GM12878 (cell line): ENCODE measurements at regions not wholly inside any gene's neighbourhood (a gene's known extent, or its start where the extent isn't known, plus 50 kb on each side); places are given as distances from the start of the nearest gene placed in this dataset.

ENCODE experiments used
- ATAC-seq: fragments of 200-7000 bp; cut with Tn5 transposase; 3 replicates; pipeline ENCODE4 v1.9.1; 2020; ENCODE audit warnings: mild to moderate bottlenecking, moderate library complexity
- BruUV-seq: library from RNA; stranded (reverse); fragments of 400-500 nt; replicated peaks from 2 replicates; lab custom pipeline; 2021; lab: Mats Ljungman, UMichigan
- CTCF ChIA-PET: fragments of 300-600 bp; sonication (Branson Sonifier 250); formaldehyde crosslinking; extraction: SDS; loops from one replicate; lab custom pipeline; 2021; ENCODE audit warnings: inconsistent platforms; lab: Yijun Ruan, JAX
- POLR2A ChIA-PET: fragments of 350-600 bp; formaldehyde crosslinking; extraction: SDS; loops from one replicate; lab custom pipeline; 2021; ENCODE audit warnings: inconsistent platforms; lab: Charles Lee
- RAD21 ChIA-PET: fragments of 300-600 bp; sonication (Branson Sonifier 250); formaldehyde crosslinking; loops from one replicate; lab custom pipeline; 2023; ENCODE audit warnings: antibody characterized with exemption; ENCODE audit not compliant: unreplicated experiment; lab: Charles Lee
- SMC1A ChIA-PET: fragments of 300-600 bp; sonication (Branson Sonifier 250); formaldehyde crosslinking; loops from one replicate; lab custom pipeline; 2023; ENCODE audit not compliant: unreplicated experiment, uncharacterized antibody; lab: Charles Lee
- DNase-seq: peaks from one replicate; pipeline ENCODE4 v3.0.0-alpha.2; 2011; ENCODE audit warnings: low read depth, low spot score
- FAIRE-seq: peaks from 3 replicates; lab custom pipeline; 2011; peaks lifted over from hg19 to GRCh38; lab: Jason Lieb, UNC
- H2AFZ ChIP-seq: 2 replicates; pipeline ENCODE4 v1.6.0; 2011; ENCODE audit warnings: low read depth, low read length, control low read depth; ENCODE audit not compliant: control insufficient read depth
- H3K27ac ChIP-seq: 2 replicates; pipeline ENCODE4 v1.5.1; 2011; ENCODE audit warnings: control low read depth; ENCODE audit not compliant: control insufficient read depth, insufficient read depth
- H3K27me3 ChIP-seq, 2 experiments: replicated peaks in 1 of 2; 2 replicates each; pipeline versions ENCODE4 v1.6.0 to v1.6.1; 2011; ENCODE audit warnings: low read length in 1 of 2; ENCODE audit not compliant: control insufficient read depth in 2 of 2, insufficient read depth in 2 of 2
- H3K36me3 ChIP-seq, 2 experiments: 2 replicates each; pipeline ENCODE4 v1.5.1; 2011; ENCODE audit warnings: low read length in 1 of 2; ENCODE audit not compliant: control insufficient read depth in 2 of 2, insufficient read depth in 2 of 2
- H3K4me1 ChIP-seq: 2 replicates; pipeline ENCODE4 v1.6.1; 2011; ENCODE audit warnings: mild to moderate bottlenecking, low read length, moderate library complexity, mixed read lengths; ENCODE audit not compliant: control insufficient read depth, insufficient read depth
- H3K4me2 ChIP-seq: 2 replicates; pipeline ENCODE4 v1.6.0; 2011; ENCODE audit warnings: control low read depth; ENCODE audit not compliant: control insufficient read depth, insufficient read depth
- H3K4me3 ChIP-seq: fragments of 200-600 bp; sonication (generic); 2 replicates; pipeline ENCODE4 v1.5.1; 2016
- H3K79me2 ChIP-seq: 2 replicates; pipeline ENCODE4 v1.6.0; 2011; ENCODE audit warnings: low read length; ENCODE audit not compliant: control insufficient read depth, insufficient read depth
- H3K9ac ChIP-seq: 2 replicates; pipeline ENCODE4 v1.8.0; 2011; ENCODE audit warnings: low read length, control low read depth, mixed read lengths; ENCODE audit not compliant: control insufficient read depth, insufficient read depth
- H3K9me3 ChIP-seq: replicated peaks from 3 replicates; pipeline ENCODE4 v1.5.1; 2011; ENCODE audit warnings: mild to moderate bottlenecking, low read length; ENCODE audit not compliant: control insufficient read depth, insufficient read depth
- H4K20me1 ChIP-seq: 2 replicates; pipeline ENCODE4 v1.6.0; 2011; ENCODE audit not compliant: control insufficient read depth, insufficient read depth
- BCL11A ChIP-seq: IDR thresholded peaks from 2 replicates; pipeline ENCODE4 v1.6.1; 2011; ENCODE audit warnings: low read depth, low read length
- CBX5 ChIP-seq: sonication (generic); IDR thresholded peaks from 2 replicates; pipeline ENCODE4 v1.6.1; 2016; ENCODE audit warnings: low read depth, moderate library complexity, mild to moderate bottlenecking, inconsistent platforms
- CEBPZ ChIP-seq: fragments of 150-350 bp; IDR thresholded peaks from 2 replicates; pipeline ENCODE4 v1.6.1; 2016; ENCODE audit warnings: low read depth, low read length
- E2F4 ChIP-seq: IDR thresholded peaks from 2 replicates; pipeline ENCODE4 v1.6.1; 2012; ENCODE audit warnings: low read depth, low read length, improper control_type of control experiment
- EGR1 ChIP-seq, 2 experiments: IDR thresholded peaks; 1 replicate in 1 of 2; 2 replicates in 1 of 2; pipeline ENCODE4 v1.6.1; 2011 to 2012; ENCODE audit warnings: low read depth in 2 of 2, low read length in 2 of 2, borderline replicate concordance in 1 of 2, mild to moderate bottlenecking in 1 of 2, moderate library complexity in 1 of 2
- HDAC2 ChIP-seq: fragments of 200-600 bp; sonication (generic); IDR thresholded peaks from 2 replicates; pipeline ENCODE4 v1.6.1; 2017
- MEF2B ChIP-seq: fragments of 450-650 bp; IDR thresholded peaks from 2 replicates; pipeline ENCODE4 v1.6.1; 2018; ENCODE audit warnings: mild to moderate bottlenecking, moderate library complexity; ENCODE audit not compliant: partially characterized antibody, poor library complexity, severe bottlenecking
- NFIC ChIP-seq: IDR thresholded peaks from 2 replicates; pipeline ENCODE4 v1.6.1; 2012; ENCODE audit warnings: low read depth, mild to moderate bottlenecking, inconsistent platforms, low read length, moderate library complexity
- NFXL1 ChIP-seq: fragments of 450-650 bp; IDR thresholded peaks from 2 replicates; pipeline ENCODE4 v1.6.1; 2017; ENCODE audit warnings: antibody characterized with exemption, mild to moderate bottlenecking, borderline replicate concordance
- NKRF ChIP-seq: fragments of 450-650 bp; conservative IDR thresholded peaks from 2 replicates; pipeline ENCODE4 v1.6.1; 2017; ENCODE audit warnings: mild to moderate bottlenecking, moderate library complexity
- NR2C1 ChIP-seq: fragments of 450-650 bp; IDR thresholded peaks from 2 replicates; pipeline ENCODE4 v1.6.1; 2017; ENCODE audit warnings: antibody characterized with exemption, mild to moderate bottlenecking, moderate library complexity
- SMAD1 ChIP-seq: fragments of 450-650 bp; IDR thresholded peaks from 2 replicates; pipeline ENCODE4 v1.6.1; 2018; ENCODE audit warnings: mild to moderate bottlenecking, low read depth; ENCODE audit not compliant: partially characterized antibody
- STAT1 ChIP-seq: fragments of 450-650 bp; conservative IDR thresholded peaks from 2 replicates; pipeline ENCODE4 v1.6.1; 2014; ENCODE audit warnings: antibody characterized with exemption, mild to moderate bottlenecking
- ZNF24 ChIP-seq: fragments of 450-650 bp; IDR thresholded peaks from 2 replicates; pipeline ENCODE4 v1.6.1; 2017; ENCODE audit warnings: antibody characterized with exemption, mild to moderate bottlenecking
- WGBS: methylation state at CpG from one replicate; pipeline ENCODE4 v1.1.6; 2016; ENCODE audit warnings: low lambda C conversion rate; ENCODE audit not compliant: insufficient replicate concordance, insufficient coverage; ENCODE audit errors: missing lambda C conversion rate; 5-methylcytosine and 5-hydroxymethylcytosine counted together
- in situ Hi-C: fragments of 300-500 bp; cut with MboI; formaldehyde crosslinking; loops from 9 replicates; pipeline ENCODE4 v1.14.3; 2018; ENCODE audit warnings: mixed read lengths
- intact Hi-C: fragments of 100-400 bp; cut with micrococcal nuclease; formaldehyde crosslinking; loops from one replicate; pipeline ENCODE4 v1.14.2; 2022; ENCODE audit not compliant: unreplicated experiment

- TF ChIP-seq NFIC (no peak), MEF2B (no peak), NR2C1 (no peak), CEBPZ (no peak), ZNF24 (no peak), NFXL1 (no peak), CBX5 (no peak)
Measured at GRCh38 chr19:31706131-31706530, 356.9 kb upstream of the TSHZ3 start (continued).

- ATAC-seq = no peak
- in situ Hi-C loops = no loop called here
- H3K27ac ChIP-seq = no peak overlapping the region
- H3K4me1 ChIP-seq = no peaks in the 10 kb centered on the region
- H3K79me2 ChIP-seq = no peaks in the 10 kb centered on the region
- 44% methylated on average over 18 of the region's 18 CpGs for WGBS
- no TSS peak for BruUV-seq
- FAIRE-seq = no peak
- no peaks in the 10 kb centered on the region; the same call in 2 of the 3 replicates for H3K9me3 ChIP-seq
- DNase-seq = no peak
- no peak overlapping the region for H3K4me2 ChIP-seq
- intact Hi-C loops = no loop called here
- no peaks in the 10 kb centered on the region for H3K36me3 ChIP-seq
- H2AFZ ChIP-seq = no peak overlapping the region
- POLR2A ChIA-PET = no interaction called here
- SMC1A ChIA-PET = no interaction called here
- CTCF ChIA-PET = no interaction called here
- RAD21 ChIA-PET = no interaction called here
- no peaks in the 10 kb centered on the region for H4K20me1 ChIP-seq
- H3K4me3 ChIP-seq = no peak overlapping the region
- H3K9ac ChIP-seq = no peak overlapping the region
- H3K27me3 ChIP-seq = no peaks in the 10 kb centered on the region
- TF ChIP-seq STAT1 (no peak), SMAD1 (no peak), NKRF (no peak), EGR1 (IDR thresholded peaks at IDR 0.05; ENCODE audit: borderline replicate concordance in 1 of 2, low read depth in 2 of 2, low read length in 2 of 2) (no peak), E2F4 (no peak), BCL11A (no peak), HDAC2 (no peak)
Measured at GRCh38 chr19:31706691-31707620, 357.7 kb upstream of the TSHZ3 start.
